ENCODE measurements at regions not wholly inside any gene's neighbourhood (a gene's known extent, or its start where the extent isn't known, plus 50 kb on each side); places are given as distances from the start of the nearest gene placed in this dataset.

DNA sequence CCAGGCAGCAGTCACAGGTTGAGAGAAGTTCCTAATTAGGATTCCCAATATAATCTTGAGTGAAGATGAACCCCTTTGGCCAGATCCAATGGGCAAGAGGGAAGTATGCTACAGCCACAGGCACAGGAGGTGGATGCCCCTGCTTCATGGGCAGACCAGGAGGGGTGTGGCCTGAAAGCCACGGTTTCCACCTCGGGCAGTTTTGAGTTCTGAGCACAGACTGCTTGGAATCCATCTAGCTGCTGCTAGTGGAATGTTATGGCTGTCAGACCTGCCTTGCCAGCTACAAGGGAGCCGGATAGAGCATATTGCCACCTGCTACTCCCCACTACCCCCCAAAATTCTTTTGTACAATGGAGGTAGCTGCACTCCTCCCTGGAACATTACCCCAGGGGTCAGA is 672.9 kb downstream of the HACE1 start:
- H3K36me3 Mint-ChIP-seq (ENCODE audit: low read depth) = no peaks in the 10 kb centered on the region
- no peaks in the 10 kb centered on the region for H3K27me3 Mint-ChIP-seq (ENCODE audit: low read depth)
- DNase-seq (ENCODE audit: low spot score) = no peak
- TF ChIP-seq, protein P1, sequence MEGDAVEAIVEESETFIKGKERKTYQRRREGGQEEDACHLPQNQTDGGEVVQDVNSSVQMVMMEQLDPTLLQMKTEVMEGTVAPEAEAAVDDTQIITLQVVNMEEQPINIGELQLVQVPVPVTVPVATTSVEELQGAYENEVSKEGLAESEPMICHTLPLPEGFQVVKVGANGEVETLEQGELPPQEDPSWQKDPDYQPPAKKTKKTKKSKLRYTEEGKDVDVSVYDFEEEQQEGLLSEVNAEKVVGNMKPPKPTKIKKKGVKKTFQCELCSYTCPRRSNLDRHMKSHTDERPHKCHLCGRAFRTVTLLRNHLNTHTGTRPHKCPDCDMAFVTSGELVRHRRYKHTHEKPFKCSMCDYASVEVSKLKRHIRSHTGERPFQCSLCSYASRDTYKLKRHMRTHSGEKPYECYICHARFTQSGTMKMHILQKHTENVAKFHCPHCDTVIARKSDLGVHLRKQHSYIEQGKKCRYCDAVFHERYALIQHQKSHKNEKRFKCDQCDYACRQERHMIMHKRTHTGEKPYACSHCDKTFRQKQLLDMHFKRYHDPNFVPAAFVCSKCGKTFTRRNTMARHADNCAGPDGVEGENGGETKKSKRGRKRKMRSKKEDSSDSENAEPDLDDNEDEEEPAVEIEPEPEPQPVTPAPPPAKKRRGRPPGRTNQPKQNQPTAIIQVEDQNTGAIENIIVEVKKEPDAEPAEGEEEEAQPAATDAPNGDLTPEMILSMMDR (IDR thresholded peaks at IDR 0.05) = no peak
- peaks cover 12% of the 10 kb centered on the region for H3K9me3 Mint-ChIP-seq (ENCODE audit: low read depth)
- H3K4me3 Mint-ChIP-seq (ENCODE audit: unreplicated experiment) = no peak overlapping the region
- no peaks in the 10 kb centered on the region for H3K4me1 Mint-ChIP-seq (ENCODE audit: low read depth)
- H3K27ac Mint-ChIP-seq (ENCODE audit: unreplicated experiment) = no peak overlapping the region

DNA sequence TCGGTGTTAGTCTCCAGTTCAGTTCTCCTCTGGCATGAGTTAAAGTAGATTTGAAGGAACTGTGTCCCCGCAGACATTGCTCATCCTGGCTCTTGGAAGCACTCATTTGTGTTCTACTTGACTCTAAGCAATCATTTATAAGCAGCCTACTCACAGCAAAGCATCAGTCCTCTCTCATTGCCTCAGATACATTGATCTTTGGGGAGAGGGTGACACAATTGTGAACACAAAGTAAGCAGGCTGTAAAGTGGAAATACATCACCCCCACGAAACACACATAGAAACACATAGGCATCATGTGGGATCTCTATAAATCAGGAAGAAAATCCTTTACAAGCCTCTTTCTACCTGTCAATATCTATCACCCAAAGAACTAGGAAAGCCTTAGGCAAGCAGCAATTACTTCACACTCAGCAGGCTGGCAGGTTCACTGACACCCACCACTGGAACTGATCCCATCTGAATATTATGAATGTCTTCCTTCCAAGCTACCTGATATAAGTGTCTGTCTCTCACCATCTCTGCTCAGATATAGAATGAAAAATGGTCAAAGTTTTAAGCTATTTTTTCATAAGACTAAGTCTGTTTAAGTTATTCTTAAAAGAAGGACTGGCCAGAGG is 675.8 kb downstream of the HACE1 start:
- peaks cover 3% of the 10 kb centered on the region for H3K27me3 Mint-ChIP-seq (ENCODE audit: low read depth)
- no peak overlapping the region for H3K4me3 Mint-ChIP-seq (ENCODE audit: unreplicated experiment)
- no peak overlapping the region for H3K27ac Mint-ChIP-seq (ENCODE audit: unreplicated experiment)
- no peaks in the 10 kb centered on the region for H3K4me1 Mint-ChIP-seq (ENCODE audit: low read depth)
- TF ChIP-seq, protein P1 (IDR thresholded peaks at IDR 0.05) = no peak
- no peaks in the 10 kb centered on the region for H3K36me3 Mint-ChIP-seq (ENCODE audit: low read depth)
- no peaks in the 10 kb centered on the region for H3K9me3 Mint-ChIP-seq (ENCODE audit: low read depth)
- no peak for DNase-seq (ENCODE audit: low spot score)

DNA sequence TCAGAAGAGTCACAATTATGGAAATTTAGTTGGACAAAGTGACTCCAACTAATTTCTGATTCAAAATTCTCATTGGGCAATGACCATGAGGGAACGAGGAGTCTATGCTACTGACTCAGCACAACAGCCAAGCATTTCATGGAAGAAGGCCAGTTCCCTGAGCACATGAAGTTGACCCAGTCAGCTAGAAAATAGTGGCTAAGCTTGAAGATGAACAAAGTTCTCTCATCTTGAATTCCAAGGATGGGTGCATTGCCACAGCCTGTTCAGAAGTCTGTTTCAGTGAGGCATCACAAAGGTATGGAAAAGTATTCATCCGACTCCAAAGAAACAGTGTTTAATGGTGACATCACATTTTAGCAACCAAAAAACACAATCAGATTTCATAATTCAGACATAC is 676.9 kb downstream of the HACE1 start:
- Mint-ChIP-seq H3K27ac (ENCODE audit: unreplicated experiment) (no peak overlapping the region), H3K36me3 (ENCODE audit: low read depth) (no peaks in the 10 kb centered on the region), H3K9me3 (ENCODE audit: low read depth) (no peaks in the 10 kb centered on the region)

DNA sequence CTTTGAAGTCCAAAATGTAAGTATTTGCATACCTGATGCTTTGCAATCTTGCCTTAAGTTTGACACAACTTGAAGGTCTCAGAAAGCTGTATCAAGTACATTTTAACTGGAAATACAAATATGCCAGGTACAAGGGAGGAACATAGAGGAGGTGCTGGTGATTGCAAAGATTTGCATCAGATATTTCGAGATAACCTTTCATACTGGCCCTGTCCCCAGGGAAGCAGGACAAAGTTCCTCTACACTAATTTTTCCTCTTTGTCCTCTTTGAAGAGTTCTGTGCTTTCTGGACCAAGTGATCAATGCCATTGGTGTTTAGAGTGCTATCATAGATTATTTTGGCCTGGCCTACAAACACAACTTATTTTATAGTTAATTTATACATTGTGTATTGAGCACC is 686.1 kb downstream of the HACE1 start:
- Mint-ChIP-seq H3K27ac (ENCODE audit: unreplicated experiment) (no peak overlapping the region), H3K36me3 (ENCODE audit: low read depth) (no peaks in the 10 kb centered on the region), H3K4me1 (ENCODE audit: low read depth) (peaks cover 11% of the 10 kb centered on the region), H3K27me3 (ENCODE audit: low read depth) (peaks cover 7% of the 10 kb centered on the region), H3K4me3 (ENCODE audit: unreplicated experiment) (no peak overlapping the region), H3K9me3 (ENCODE audit: low read depth) (no peaks in the 10 kb centered on the region)
- TF ChIP-seq, protein P1 (IDR thresholded peaks at IDR 0.05) = no peak
- DNase-seq (ENCODE audit: low spot score) = no peak

More for the DNA sequence above, 676.9 kb downstream of the HACE1 start:
- peaks cover 3% of the 10 kb centered on the region for H3K27me3 Mint-ChIP-seq (ENCODE audit: low read depth)
- no peak for DNase-seq (ENCODE audit: low spot score)
- H3K4me3 Mint-ChIP-seq (ENCODE audit: unreplicated experiment) = no peak overlapping the region
- TF ChIP-seq, protein P1 (IDR thresholded peaks at IDR 0.05) = no peak
- H3K4me1 Mint-ChIP-seq (ENCODE audit: low read depth) = no peaks in the 10 kb centered on the region

DNA sequence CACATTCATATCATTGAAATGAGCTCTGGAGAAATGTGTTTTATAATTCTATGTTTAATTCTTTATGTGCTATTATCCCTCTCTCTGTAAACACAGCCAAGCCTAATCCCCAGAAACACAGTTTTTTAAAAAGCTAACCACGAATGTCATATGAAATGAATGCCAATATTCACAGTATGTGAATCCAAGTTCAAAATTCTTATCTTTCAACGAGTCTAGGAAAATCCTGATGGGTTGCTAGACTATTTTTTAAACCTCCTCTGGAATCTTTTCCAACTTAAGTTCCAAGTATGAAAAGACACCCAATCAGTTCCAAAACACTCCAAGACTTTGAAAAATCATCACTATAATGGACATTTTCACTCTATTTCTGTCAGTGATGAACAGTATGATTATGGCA is 689.3 kb downstream of the HACE1 start:
- H3K27ac Mint-ChIP-seq (ENCODE audit: unreplicated experiment) = no peak overlapping the region
- peaks cover 11% of the 10 kb centered on the region for H3K4me1 Mint-ChIP-seq (ENCODE audit: low read depth)
- peaks cover 7% of the 10 kb centered on the region for H3K27me3 Mint-ChIP-seq (ENCODE audit: low read depth)
- no peak for DNase-seq (ENCODE audit: low spot score)
- H3K36me3 Mint-ChIP-seq (ENCODE audit: low read depth) = peaks cover 4% of the 10 kb centered on the region
- no peak overlapping the region for H3K4me3 Mint-ChIP-seq (ENCODE audit: unreplicated experiment)
- peaks cover 23% of the 10 kb centered on the region for H3K9me3 Mint-ChIP-seq (ENCODE audit: low read depth)
- TF ChIP-seq, protein P1 (IDR thresholded peaks at IDR 0.05) = no peak
